ENCODE measurements at regions not wholly inside any gene's neighbourhood (a gene's known extent, or its start where the extent isn't known, plus 50 kb on each side); places are given as distances from the start of the nearest gene placed in this dataset.

DNA sequence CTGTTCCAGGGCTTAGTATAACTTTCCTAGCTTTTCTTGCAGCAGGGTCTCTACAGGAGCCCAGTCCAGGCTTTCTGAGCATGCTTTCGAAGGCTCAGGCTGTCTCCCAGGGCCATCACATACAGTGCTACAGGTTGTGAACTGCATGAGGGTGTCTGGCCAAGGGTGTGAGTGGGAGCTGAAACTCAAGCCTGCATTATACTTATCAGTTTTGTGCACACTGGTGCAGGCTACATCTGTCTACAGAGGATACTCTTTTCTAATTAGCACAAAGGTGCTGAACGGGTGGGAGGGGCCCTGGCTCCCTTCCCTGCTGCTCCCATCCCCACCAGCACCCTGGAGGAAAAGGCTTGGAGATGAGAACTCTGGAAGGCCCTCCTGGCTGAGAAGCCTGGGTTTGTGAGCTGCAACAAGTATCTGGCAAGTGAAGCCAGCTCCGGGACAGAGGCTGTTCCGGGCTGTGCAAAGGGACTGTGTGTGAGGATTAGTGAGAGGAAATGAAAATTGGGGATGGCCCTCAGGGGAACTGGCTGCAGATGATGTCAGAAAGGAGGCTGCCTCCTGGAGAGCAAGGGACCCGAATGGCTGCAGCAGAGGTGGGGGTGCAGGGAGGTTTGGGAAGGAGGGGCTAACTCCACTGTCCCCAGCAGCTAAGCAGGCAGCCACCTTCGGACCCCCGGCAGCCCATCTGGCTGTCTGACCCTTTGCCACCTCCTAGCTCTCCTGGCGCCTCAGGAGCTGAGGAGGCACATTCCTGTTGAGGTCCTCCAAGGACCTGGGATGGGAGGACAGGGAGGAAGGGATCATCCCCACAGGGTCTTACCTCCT lies 68.5 kb downstream of the EFNB1 start:
- DNase-seq (ENCODE audit: low read depth in 1 of 2, low spot score in 1 of 2) = no peak

DNA sequence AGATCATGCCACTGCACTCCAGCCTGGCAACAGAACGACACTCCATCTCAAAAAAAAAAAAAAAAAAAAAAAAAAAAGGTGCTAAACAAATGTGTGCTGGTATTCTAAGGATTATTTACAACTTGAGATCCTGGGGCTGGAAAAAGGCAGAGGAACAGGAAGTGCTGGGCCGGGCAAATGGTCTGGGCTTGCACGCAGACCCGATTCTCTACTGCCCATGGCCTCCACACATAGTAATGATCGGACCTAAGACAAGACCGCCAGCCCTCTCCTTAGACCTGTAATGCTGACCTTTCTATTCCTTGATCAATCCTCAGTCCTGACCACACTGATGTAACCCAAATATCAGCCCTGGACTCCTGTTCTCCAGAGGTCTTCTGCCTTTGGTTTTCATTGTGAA lies 67.8 kb downstream of the EFNB1 start:
- no peak for DNase-seq (ENCODE audit: low read depth in 1 of 2, low spot score in 1 of 2)

DNA sequence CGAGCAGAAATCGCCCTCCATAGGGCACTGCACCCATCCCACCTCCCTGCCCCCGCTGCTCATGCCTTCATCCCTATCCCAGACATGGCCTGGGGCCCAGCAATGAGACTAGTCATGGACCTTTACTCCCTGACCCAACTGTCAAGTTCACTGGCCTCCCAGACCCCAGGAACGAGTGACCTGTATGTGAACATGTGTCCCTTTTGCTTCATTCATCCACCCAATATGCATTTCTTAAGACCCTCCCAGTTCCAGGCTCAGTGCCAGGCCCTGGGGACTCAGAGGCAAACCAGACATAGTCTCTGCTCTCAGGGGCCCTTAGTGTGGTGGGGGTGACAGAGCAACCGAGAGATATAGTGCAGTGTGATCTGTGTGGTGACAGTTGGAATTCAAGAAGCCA lies 67.0 kb downstream of the EFNB1 start:
- no peak for DNase-seq (ENCODE audit: low read depth in 1 of 2, low spot score in 1 of 2)

DNA sequence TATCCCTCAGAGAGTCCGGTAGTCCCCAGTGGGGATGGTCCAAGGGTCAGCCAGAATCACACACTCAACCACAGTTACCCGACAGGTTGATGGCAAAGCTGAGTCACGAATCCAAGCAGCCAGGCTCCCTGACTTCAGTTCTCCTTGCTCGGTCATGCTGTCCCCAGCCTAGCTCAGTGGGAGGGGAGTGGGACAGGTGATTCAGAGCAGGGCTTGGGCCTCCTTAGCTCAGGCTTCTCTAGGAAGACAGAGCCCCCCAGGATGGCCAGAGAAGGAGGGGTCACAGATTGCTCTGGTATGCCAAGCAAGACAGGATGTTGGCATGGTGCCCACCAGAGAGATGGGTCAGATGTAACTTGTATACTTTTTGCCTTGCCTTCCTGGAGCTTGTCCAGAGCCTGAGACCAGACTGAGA lies 66.5 kb downstream of the EFNB1 start:
- DNase-seq (ENCODE audit: low read depth in 1 of 2, low spot score in 1 of 2) = no peak

DNA sequence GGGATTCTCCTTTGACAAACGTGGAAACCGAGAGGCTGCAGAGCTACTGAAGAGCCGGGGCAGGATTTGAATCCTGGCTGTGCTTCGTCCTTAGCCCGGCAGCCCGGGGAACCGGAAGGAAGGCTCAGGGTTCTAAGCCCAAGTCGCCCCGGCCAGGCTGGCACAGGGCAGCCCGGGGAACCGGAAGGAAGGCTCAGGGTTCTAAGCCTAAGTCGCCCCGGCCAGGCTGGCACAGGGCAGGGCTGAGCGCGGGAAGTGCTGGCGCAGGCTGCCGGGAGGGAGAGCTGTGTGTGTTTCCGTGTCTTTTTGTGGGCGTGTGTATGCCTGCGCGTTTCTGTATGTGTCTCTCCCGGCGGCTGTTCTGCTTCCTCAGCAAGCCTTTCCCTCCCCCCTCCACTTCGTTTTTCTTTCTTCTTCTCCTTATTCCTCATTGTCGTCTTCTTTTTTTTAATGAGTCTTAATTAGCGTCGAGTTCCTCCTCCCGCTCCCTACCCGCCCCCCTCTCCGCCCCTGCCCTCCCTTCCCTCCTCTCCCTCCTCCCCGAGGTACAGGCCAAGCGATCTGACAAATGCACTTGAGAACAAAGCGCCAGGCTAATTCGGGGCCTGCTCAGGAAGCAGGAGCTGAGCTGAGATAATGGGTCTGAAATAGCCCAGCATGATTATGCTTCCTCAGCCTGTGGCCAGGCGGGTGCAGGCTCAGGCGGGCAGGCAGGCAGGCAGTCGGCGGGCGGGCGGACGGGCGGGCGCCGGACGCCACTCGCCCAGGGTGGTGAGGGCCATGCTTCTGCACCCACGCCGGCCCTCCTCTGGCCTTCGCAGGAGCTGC lies 65.9 kb downstream of the EFNB1 start:
- no peak for DNase-seq (ENCODE audit: low read depth in 1 of 2, low spot score in 1 of 2)

DNA sequence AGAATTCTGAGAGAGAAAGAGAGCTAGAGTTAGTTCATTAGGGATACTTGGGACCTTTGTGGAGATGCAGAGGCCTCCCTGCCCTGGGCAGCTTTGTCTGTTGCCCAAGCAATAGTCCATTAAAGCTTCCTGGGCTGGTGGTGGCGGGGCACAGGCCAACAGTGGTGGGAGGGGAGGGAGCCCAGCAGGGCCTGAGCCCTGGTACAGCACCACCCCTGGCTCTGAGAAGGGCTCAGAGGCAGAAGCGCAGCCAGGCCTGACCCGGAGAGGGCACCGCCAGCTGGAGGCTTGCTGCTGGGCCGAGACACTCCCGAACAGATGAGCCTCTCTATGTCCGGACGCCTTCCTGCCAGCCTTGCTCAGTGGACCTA lies 65.3 kb downstream of the EFNB1 start:
- no peak for DNase-seq (ENCODE audit: low read depth in 1 of 2, low spot score in 1 of 2)

DNA sequence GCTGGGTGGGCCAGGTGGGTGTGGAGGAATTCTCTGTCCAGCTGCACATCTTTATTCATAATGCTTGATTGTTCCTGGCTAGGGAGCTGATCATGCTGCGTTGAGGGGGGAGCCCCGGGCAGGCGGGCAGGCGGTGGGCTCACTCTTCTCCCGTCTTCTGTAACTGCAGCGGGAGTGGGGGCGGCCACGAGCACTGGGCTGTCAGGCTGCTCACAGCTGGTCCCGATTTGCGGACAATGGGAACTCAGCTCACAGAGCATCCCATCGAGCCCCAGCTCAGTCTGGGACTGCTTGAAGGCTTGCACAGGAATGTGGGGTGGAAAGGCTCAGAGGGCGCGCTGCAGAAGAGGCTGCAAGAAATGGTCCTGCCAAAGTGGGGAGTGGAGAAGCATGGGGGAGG lies 63.8 kb downstream of the EFNB1 start:
- no peak for DNase-seq (ENCODE audit: low read depth in 1 of 2, low spot score in 1 of 2)

DNA sequence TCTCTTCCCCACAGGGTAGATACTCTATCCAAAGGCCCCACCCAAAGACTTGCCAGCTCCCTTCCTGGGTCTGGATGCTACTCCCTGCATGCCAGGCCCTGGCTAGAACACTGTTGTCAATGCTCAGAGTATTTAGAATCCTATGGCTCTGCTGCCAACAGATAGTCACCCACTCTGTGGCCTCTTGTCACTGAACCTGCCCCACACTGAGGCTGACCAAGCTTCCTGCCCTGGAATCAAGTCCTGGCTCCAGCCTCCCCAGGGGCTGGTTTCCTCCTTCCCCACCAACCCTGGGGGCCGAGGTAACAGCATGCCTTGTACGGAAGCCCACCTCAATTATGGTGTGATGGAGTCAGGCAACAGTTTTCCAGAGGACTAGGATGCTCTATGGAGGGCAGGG lies 63.3 kb downstream of the EFNB1 start:
- no peak for DNase-seq (ENCODE audit: low read depth in 1 of 2, low spot score in 1 of 2)
